ENCODE measurements at regions not wholly inside any gene's neighbourhood (a gene's known extent, or its start where the extent isn't known, plus 50 kb on each side); places are given as distances from the start of the nearest gene placed in this dataset.

DNA sequence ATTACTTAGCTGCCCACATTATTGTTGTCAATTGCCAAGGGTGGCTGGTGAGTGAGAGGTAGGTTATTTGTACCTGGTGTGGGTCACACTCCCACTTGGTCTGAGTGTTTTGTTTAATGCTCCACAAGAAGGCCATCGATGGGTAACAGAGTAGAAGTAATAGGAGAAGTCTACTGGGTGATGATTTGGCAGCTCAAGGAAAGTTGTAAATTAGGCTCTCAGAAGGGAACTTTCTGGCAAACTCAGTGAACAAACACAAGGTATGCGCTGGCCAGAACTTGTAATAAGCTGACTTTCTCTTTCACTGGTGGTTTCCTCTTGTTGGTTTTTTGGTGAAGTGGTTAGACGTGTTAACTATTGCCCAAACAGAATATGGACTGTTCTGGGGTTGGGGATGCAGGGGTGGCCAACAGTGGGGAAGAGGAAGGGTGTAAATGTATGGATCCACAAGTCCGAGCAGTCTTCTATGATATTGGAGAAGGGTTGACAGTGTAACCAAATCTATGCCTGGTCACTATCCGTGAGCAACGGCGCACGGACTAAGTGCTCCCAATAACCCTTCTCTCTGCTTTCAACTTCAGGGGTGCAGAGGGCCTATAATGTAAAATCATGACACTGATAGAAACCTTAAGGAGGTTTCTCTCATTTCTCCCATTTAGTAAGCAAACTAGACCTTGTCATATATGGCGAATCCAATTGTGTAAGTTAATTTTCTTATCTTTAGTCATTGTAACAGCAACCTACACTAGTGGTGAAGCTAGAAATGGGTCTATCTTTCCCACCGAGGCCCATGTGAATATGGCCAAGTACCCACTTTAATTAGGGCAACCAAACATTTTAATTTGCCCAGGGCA is 212.8 kb downstream of the PTEN start:
- Mint-ChIP-seq H3K36me3 (ENCODE audit: low read depth) (no peaks in the 10 kb centered on the region), H3K4me1 (peaks cover 56% of the 10 kb centered on the region)
- intact Hi-C loops (cut with micrococcal nuclease) = no loop called here

DNA sequence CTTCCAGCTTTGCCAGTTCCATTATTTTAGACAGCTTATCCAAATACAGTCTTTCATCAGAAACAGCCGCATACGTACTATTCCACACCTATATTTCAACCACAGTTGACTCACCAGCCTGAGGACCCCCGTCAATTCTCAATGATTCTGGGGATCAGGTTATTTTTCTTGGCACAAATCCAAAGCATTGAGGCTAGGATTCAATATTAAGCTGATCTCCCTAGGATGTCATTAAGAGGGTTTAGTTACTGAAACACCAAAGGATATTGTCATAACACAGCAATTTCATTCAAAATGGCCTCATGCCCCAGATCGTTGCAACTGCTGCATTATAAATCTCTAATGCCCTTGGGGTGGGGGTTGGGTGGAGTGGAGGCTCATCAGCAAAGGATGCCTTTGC is 214.6 kb downstream of the PTEN start:
- peaks cover 56% of the 10 kb centered on the region for H3K4me1 Mint-ChIP-seq
- H3K27ac Mint-ChIP-seq = no peak overlapping the region
- H3K9me3 Mint-ChIP-seq = no peaks in the 10 kb centered on the region
- intact Hi-C loops (cut with micrococcal nuclease) = no loop called here
- ATAC-seq (ENCODE audit: low read depth) (no peak), DNase-seq (no peak)
- H3K36me3 Mint-ChIP-seq (ENCODE audit: low read depth) = no peaks in the 10 kb centered on the region
- H3K4me3 Mint-ChIP-seq = no peak overlapping the region
- ChIA-PET CTCF (no interaction called here), POLR2A (interaction anchor here (2.7 kb wide), 1 partner anchor 13 kb away, joined by 8 read pairs; no protein-coding TSS in a partner anchor)
- TF ChIP-seq, protein P1, sequence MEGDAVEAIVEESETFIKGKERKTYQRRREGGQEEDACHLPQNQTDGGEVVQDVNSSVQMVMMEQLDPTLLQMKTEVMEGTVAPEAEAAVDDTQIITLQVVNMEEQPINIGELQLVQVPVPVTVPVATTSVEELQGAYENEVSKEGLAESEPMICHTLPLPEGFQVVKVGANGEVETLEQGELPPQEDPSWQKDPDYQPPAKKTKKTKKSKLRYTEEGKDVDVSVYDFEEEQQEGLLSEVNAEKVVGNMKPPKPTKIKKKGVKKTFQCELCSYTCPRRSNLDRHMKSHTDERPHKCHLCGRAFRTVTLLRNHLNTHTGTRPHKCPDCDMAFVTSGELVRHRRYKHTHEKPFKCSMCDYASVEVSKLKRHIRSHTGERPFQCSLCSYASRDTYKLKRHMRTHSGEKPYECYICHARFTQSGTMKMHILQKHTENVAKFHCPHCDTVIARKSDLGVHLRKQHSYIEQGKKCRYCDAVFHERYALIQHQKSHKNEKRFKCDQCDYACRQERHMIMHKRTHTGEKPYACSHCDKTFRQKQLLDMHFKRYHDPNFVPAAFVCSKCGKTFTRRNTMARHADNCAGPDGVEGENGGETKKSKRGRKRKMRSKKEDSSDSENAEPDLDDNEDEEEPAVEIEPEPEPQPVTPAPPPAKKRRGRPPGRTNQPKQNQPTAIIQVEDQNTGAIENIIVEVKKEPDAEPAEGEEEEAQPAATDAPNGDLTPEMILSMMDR (IDR thresholded peaks at IDR 0.05) = no peak
- no peaks in the 10 kb centered on the region for H3K27me3 Mint-ChIP-seq

More for the DNA sequence above, 212.8 kb downstream of the PTEN start:
- Mint-ChIP-seq H3K4me3 (peak overlapping the region; percentile 24), H3K27me3 (no peaks in the 10 kb centered on the region), H3K27ac (peak overlapping the region; percentile 47), H3K9me3 (no peaks in the 10 kb centered on the region)
- no peak for DNase-seq
- TF ChIP-seq, protein P1 (IDR thresholded peaks at IDR 0.05) = no peak
- CTCF ChIA-PET = interaction anchor here (0.8 kb wide), 1 partner anchor 38 kb away, joined by 3 read pairs; no protein-coding TSS in a partner anchor
- POLR2A ChIA-PET = interaction anchor here (1.1 to 2.7 kb wide), 6 partner anchors 10 to 214 kb away, joined by 3 to 8 read pairs (median 4); partner anchors contain the start of genes KLLN and PTEN
- peak; percentile 39 for ATAC-seq (ENCODE audit: low read depth)

DNA sequence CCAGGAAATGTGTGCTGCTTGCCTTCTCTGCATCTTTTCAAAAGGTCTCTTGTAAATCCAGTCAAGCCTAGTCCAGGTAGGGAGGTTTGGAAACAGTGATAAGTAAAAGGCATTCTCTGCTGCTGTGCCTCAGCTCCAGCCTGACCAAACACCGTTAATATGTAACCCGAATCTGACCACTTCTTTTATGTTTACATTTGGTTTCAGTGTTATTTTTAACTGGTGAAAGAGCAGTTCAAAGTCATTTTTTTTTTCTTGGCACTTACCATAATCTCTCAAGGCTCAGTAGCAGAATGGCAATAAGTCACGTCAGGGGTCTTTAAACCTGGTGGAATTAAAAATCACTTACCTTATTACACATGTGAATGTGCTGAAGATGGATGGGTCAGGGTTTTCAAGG is 216.8 kb downstream of the PTEN start:
- TF ChIP-seq, protein P1 (IDR thresholded peaks at IDR 0.05) = no peak
- no peak for DNase-seq
- ChIA-PET CTCF (interaction anchor here (1.5 kb wide), 1 partner anchor 12 kb away, joined by 3 read pairs; no protein-coding TSS in a partner anchor), POLR2A (interaction anchor here (1.3 to 2.4 kb wide), 4 partner anchors 10 to 218 kb away, joined by 4 to 13 read pairs (median 8); partner anchors contain the start of genes KLLN and PTEN)
- Mint-ChIP-seq H3K4me1 (peaks cover 62% of the 10 kb centered on the region), H3K27me3 (no peaks in the 10 kb centered on the region), H3K36me3 (ENCODE audit: low read depth) (no peaks in the 10 kb centered on the region), H3K9me3 (no peaks in the 10 kb centered on the region), H3K27ac (peak overlapping the region; percentile 54), H3K4me3 (peak overlapping the region; percentile 48)
- intact Hi-C loops (cut with micrococcal nuclease) = loop anchor here (1.0 kb wide), 1 partner anchor 10 kb away; no protein-coding TSS in a partner anchor
- no peak for ATAC-seq (ENCODE audit: low read depth)

DNA sequence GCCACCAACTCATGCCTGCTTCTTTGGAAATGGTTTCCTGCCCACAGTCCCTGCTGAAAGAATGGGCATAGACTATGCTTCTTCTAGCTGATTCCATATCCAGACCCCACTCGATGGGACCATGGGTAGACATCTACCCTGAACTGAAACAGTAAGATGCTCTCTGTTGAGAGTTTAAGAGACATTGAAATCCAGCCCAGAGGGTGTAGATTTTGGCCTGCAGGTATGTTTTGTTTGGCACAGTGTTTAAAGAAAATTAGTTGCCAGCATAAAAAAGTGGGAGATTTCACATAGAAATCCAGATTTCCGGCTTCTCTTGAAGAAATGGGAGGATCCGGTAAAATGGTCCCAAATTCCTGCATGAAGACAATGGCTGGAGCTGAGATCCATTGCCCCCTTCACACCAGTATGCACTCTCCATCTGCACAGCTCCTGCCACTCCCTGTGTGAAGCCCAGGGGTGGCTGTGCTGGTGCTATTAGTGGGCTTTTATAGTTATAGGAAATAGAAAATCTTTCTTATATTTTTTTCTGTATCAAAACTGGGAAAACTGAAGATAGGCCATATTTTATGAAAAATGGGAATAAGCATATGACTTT is 218.1 kb downstream of the PTEN start:
- Mint-ChIP-seq H3K27ac (no peak overlapping the region), H3K27me3 (no peaks in the 10 kb centered on the region), H3K4me1 (peaks cover 52% of the 10 kb centered on the region), H3K9me3 (no peaks in the 10 kb centered on the region), H3K4me3 (no peak overlapping the region), H3K36me3 (ENCODE audit: low read depth) (no peaks in the 10 kb centered on the region)
- CTCF ChIA-PET = interaction anchor here (0.5 to 2.9 kb wide), 4 partner anchors 9 to 308 kb away, joined by 3 to 9 read pairs (median 4); no protein-coding TSS in a partner anchor
- ATAC-seq (ENCODE audit: low read depth) (no peak), DNase-seq (no peak)
- TF ChIP-seq, protein P1 (IDR thresholded peaks at IDR 0.05) = no peak
- POLR2A ChIA-PET = interaction anchor here (0.6 to 2.6 kb wide), 16 partner anchors 8 to 305 kb away, joined by 4 to 17 read pairs (median 6); partner anchors contain the start of genes KLLN and PTEN
- intact Hi-C loops (cut with micrococcal nuclease) = loop anchor here (1.0 kb wide), 1 partner anchor 27 kb away; no protein-coding TSS in a partner anchor
